ENCODE measurements at regions not wholly inside any gene's neighbourhood (a gene's known extent, or its start where the extent isn't known, plus 50 kb on each side); places are given as distances from the start of the nearest gene placed in this dataset.

- TF ChIP-seq CTCF (conservative IDR thresholded peaks at IDR 0.05; ENCODE audit: low read depth, low read length), result peak; percentile 96
- TF ChIP-seq EZH2 (IDR thresholded peaks at IDR 0.05; ENCODE audit: borderline replicate concordance, low read depth, low read length, poor library complexity, severe bottlenecking), result no peak
Measured at GRCh38 chr5:60287174-60287771, 393.7 kb upstream of the PDE4D start.

Data from A673 (cell line).